HCT116 (cell line): ENCODE measurements at regions not wholly inside any gene's neighbourhood (a gene's known extent, or its start where the extent isn't known, plus 50 kb on each side); places are given as distances from the start of the nearest gene placed in this dataset.

Experiments used
- ATAC-seq: fragments of 200-7000 bp; cut with Tn5 transposase; 2 replicates; pipeline ENCODE4 v1.9.1; 2020; ENCODE audit warnings: mild to moderate bottlenecking, moderate library complexity
- BruUV-seq: library from RNA; stranded (reverse); fragments of 400-500 nt; replicated peaks from 2 replicates; lab custom pipeline; 2021; lab: Mats Ljungman, UMichigan
- CTCF ChIA-PET: fragments of 300-600 bp; sonication (Branson Sonifier 250); formaldehyde crosslinking; loops from one replicate; lab custom pipeline; 2021; ENCODE audit warnings: antibody characterized with exemption; lab: Charles Lee
- POLR2A ChIA-PET: fragments of 300-600, 350-600 bp; sonication (Branson Sonifier 250); formaldehyde crosslinking; loops from one replicate; lab custom pipeline; 2021; ENCODE audit warnings: antibody characterized with exemption; lab: Charles Lee
- RAD21 ChIA-PET, 2 experiments: fragments of 300-600 bp; sonication (Branson Sonifier 250); formaldehyde crosslinking; loops; one replicate each; lab custom pipeline; 2023; ENCODE audit warnings: low total read pairs in 2 of 2; ENCODE audit not compliant: uncharacterized antibody in 2 of 2, unreplicated experiment in 2 of 2, low non-redundant PET in 1 of 2; lab: Charles Lee
- DNase-seq: peaks from one replicate; pipeline ENCODE4 v3.0.0-alpha.2; 2010; ENCODE audit warnings: low read depth, low spot score
- H2AFZ ChIP-seq: fragments of 200-600 bp; shearing (Covaris generic), sonication (generic); 2 replicates; pipeline ENCODE4 v1.6.1; 2017; ENCODE audit warnings: low read depth, mixed run types, mixed read lengths, antibody characterized with exemption, low read length; ENCODE audit not compliant: poor library complexity, severe bottlenecking
- H3K27ac ChIP-seq: 2 replicates; pipeline ENCODE4 v1.5.1; 2012; ENCODE audit warnings: low read depth, low read length
- H3K27me3 ChIP-seq: fragments of 200-600 bp; sonication (generic); 2 replicates; pipeline ENCODE4 v1.6.1; 2016; ENCODE audit warnings: mixed run types, low read length, mixed read lengths; ENCODE audit not compliant: insufficient read depth
- H3K36me3 ChIP-seq, 2 experiments: fragments of 200-500 bp in 1 of 2; fragments of 200-600 bp in 1 of 2; sonication (Bioruptor generic) in 1 of 2; sonication (generic) in 1 of 2; 2 replicates each; pipeline versions ENCODE4 v1.5.1 to v1.6.1; 2014 to 2016; ENCODE audit warnings: low read length in 2 of 2, inconsistent platforms in 1 of 2, mixed read lengths in 1 of 2, mixed run types in 1 of 2; ENCODE audit not compliant: insufficient read depth in 2 of 2, control insufficient read depth in 1 of 2
- H3K4me1 ChIP-seq, 2 experiments: fragments of 200-600 bp in 1 of 2; sonication (generic) in 1 of 2; 2 replicates each; pipeline versions ENCODE4 v1.5.1 to v1.6.1; 2012 to 2017; ENCODE audit warnings: low read length in 2 of 2, inconsistent platforms in 1 of 2, mild to moderate bottlenecking in 1 of 2, mixed read lengths in 1 of 2, mixed run types in 1 of 2, moderate library complexity in 1 of 2; ENCODE audit not compliant: insufficient read depth in 2 of 2, control insufficient read depth in 1 of 2
- H3K4me2 ChIP-seq: fragments of 200-600 bp; sonication (generic); 2 replicates; pipeline ENCODE4 v1.6.1; 2017; ENCODE audit warnings: mixed run types, low read length, mixed read lengths
- H3K4me3 ChIP-seq, 2 experiments: fragments of 200-600 bp in 1 of 2; sonication (generic) in 1 of 2; replicated peaks in 1 of 2; 2 replicates each; pipeline ENCODE4 v1.5.1; 2011 to 2016; ENCODE audit warnings: low read length in 2 of 2, control low read depth in 1 of 2, low read depth in 1 of 2, mild to moderate bottlenecking in 1 of 2, mixed read lengths in 1 of 2, mixed run types in 1 of 2
- H3K79me2 ChIP-seq: fragments of 200-600 bp; sonication (generic); 2 replicates; pipeline ENCODE4 v1.6.1; 2017; ENCODE audit warnings: mild to moderate bottlenecking, mixed run types, low read length, moderate library complexity, mixed read lengths; ENCODE audit not compliant: insufficient read depth
- H3K9ac ChIP-seq: fragments of 200-600 bp; sonication (generic); 2 replicates; pipeline ENCODE4 v1.6.1; 2016; ENCODE audit warnings: low read length, mixed read lengths
- H3K9me2 ChIP-seq: fragments of 200-600 bp; sonication (generic), shearing (Covaris generic); 2 replicates; pipeline ENCODE4 v1.6.1; 2017; ENCODE audit warnings: mixed run types, mild to moderate bottlenecking, moderate library complexity; ENCODE audit not compliant: insufficient read depth
- H3K9me3 ChIP-seq, 2 experiments: fragments of 200-500 bp in 1 of 2; fragments of 200-600 bp in 1 of 2; sonication (Bioruptor generic) in 1 of 2; sonication (generic) in 1 of 2; 2 replicates each; pipeline ENCODE4 v1.6.1; 2014 to 2017; ENCODE audit warnings: low read length in 2 of 2, mixed read lengths in 2 of 2, inconsistent platforms in 1 of 2, low read depth in 1 of 2, mild to moderate bottlenecking in 1 of 2, mixed run types in 1 of 2, moderate library complexity in 1 of 2; ENCODE audit not compliant: control insufficient read depth in 1 of 2, insufficient read depth in 1 of 2
- H4K20me1 ChIP-seq: fragments of 200-600 bp; sonication (generic), shearing (Covaris generic); 2 replicates; pipeline ENCODE4 v1.6.1; 2017; ENCODE audit warnings: mixed run types, mild to moderate bottlenecking, moderate library complexity; ENCODE audit not compliant: insufficient read depth
- CBX3 ChIP-seq: IDR thresholded peaks from 2 replicates; pipeline ENCODE4 v1.6.1; 2012; ENCODE audit warnings: low read depth
- CEBPB ChIP-seq: IDR thresholded peaks from 2 replicates; pipeline ENCODE4 v1.6.1; 2012; ENCODE audit warnings: low read depth
- EGR1 ChIP-seq: IDR thresholded peaks from 2 replicates; pipeline ENCODE4 v1.6.1; 2012; ENCODE audit warnings: low read depth
- ELF1 ChIP-seq: IDR thresholded peaks from 2 replicates; pipeline ENCODE4 v1.6.1; 2012; ENCODE audit warnings: low read depth, borderline replicate concordance
- EZH2phosphoT487 ChIP-seq: fragments of 200-600 bp; IDR thresholded peaks from 2 replicates; pipeline ENCODE4 v1.6.1; 2018; ENCODE audit warnings: antibody characterized with exemption, borderline replicate concordance
- FOSL1 ChIP-seq: IDR thresholded peaks from 2 replicates; pipeline ENCODE4 v1.6.1; 2012; ENCODE audit warnings: low read depth
- POLR2A ChIP-seq: IDR thresholded peaks from 2 replicates; pipeline ENCODE4 v1.7.0; 2011; ENCODE audit warnings: borderline replicate concordance; ENCODE audit not compliant: insufficient read depth, insufficient read length; ENCODE audit errors: extremely low read depth
- POLR2AphosphoS5 ChIP-seq: IDR thresholded peaks from 2 replicates; pipeline ENCODE4 v1.6.1; 2011; ENCODE audit warnings: mild to moderate bottlenecking, low read depth, low read length, moderate library complexity
- RAD21 ChIP-seq: IDR thresholded peaks from 2 replicates; pipeline ENCODE4 v1.6.1; 2012; ENCODE audit warnings: low read depth, mild to moderate bottlenecking
- SIN3A ChIP-seq: IDR thresholded peaks from 2 replicates; pipeline ENCODE4 v1.6.1; 2012; ENCODE audit warnings: low read depth
- SRF ChIP-seq: IDR thresholded peaks from 2 replicates; pipeline ENCODE4 v1.6.1; 2012; ENCODE audit warnings: low read depth
- TCF7L2 ChIP-seq: IDR thresholded peaks from 2 replicates; pipeline ENCODE4 v1.7.0; 2011; ENCODE audit warnings: borderline replicate concordance, inconsistent platforms; ENCODE audit not compliant: insufficient read depth, insufficient read length; ENCODE audit errors: extremely low read depth
- YY1 ChIP-seq: IDR thresholded peaks from 2 replicates; pipeline ENCODE4 v1.6.1; 2011; ENCODE audit warnings: low read length, low read depth, moderate library complexity, mild to moderate bottlenecking; ENCODE audit not compliant: insufficient replicate concordance; ENCODE audit errors: extremely low read depth
- ZFX ChIP-seq: fragments of 450-650 bp; IDR thresholded peaks from 2 replicates; pipeline ENCODE4 v1.6.1; 2017
- intact Hi-C: fragments of 100-400 bp; cut with micrococcal nuclease; formaldehyde crosslinking; loops from 2 replicates; pipeline ENCODE4 v1.10.0; 2022
- TF ChIP-seq, protein P1 (sequence below), 3 experiments: fragments of 200-600 bp in 1 of 3; sonication (generic) in 1 of 3; IDR thresholded peaks in 2 of 3; conservative IDR thresholded peaks in 1 of 3; 2 replicates each; pipeline ENCODE4 v1.5.1; 2012 to 2017; ENCODE audit warnings: low read depth in 2 of 3, low read length in 2 of 3, antibody characterized with exemption in 1 of 3, borderline replicate concordance in 1 of 3, control low read depth in 1 of 3, mild to moderate bottlenecking in 1 of 3, mixed read lengths in 1 of 3, mixed run types in 1 of 3, moderate library complexity in 1 of 3; ENCODE audit not compliant: insufficient read depth in 1 of 3
- TF ChIP-seq, protein P2 (sequence below): IDR thresholded peaks from 2 replicates; pipeline ENCODE4 v1.6.1; 2011; ENCODE audit warnings: mild to moderate bottlenecking, low read length, moderate library complexity; ENCODE audit not compliant: insufficient replicate concordance; ENCODE audit errors: extremely low read depth
- TF ChIP-seq, protein P3 (sequence below): IDR thresholded peaks from 2 replicates; pipeline ENCODE4 v1.6.1; 2012

- H3K4me2 ChIP-seq, result no peak overlapping the region
Measured at GRCh38 chr11:92053216-92053615, 171.4 kb upstream of the FAT3 start.

More at GRCh38 chr11:92053216-92053615, 171.4 kb upstream of the FAT3 start:
- Histone ChIP-seq H3K36me3 (no peaks in the 10 kb centered on the region), H3K9me3 (peaks cover 0 to 14% of the 10 kb centered on the region in 2 experiments; a peak in 2 of 4 replicates), H3K4me3 (no peak overlapping the region), H3K79me2 (no peaks in the 10 kb centered on the region), H3K27ac (no peak overlapping the region), H3K9me2 (no peaks in the 10 kb centered on the region), H3K4me1 (no peaks in the 10 kb centered on the region), H2AFZ (no peak overlapping the region), H3K9ac (no peak overlapping the region), H4K20me1 (no peaks in the 10 kb centered on the region), H3K27me3 (no peaks in the 10 kb centered on the region)
- DNase-seq (no peak), ATAC-seq (no peak)
- TF ChIP-seq POLR2A (no peak), EGR1 (no peak), SIN3A (no peak), SRF (no peak), CEBPB (no peak), CBX3 (no peak), EZH2phosphoT487 (no peak), YY1 (no peak), ELF1 (no peak), RAD21 (no peak), TCF7L2 (no peak), ZFX (no peak), POLR2AphosphoS5 (no peak), FOSL1 (no peak)
- TF ChIP-seq, protein P1, sequence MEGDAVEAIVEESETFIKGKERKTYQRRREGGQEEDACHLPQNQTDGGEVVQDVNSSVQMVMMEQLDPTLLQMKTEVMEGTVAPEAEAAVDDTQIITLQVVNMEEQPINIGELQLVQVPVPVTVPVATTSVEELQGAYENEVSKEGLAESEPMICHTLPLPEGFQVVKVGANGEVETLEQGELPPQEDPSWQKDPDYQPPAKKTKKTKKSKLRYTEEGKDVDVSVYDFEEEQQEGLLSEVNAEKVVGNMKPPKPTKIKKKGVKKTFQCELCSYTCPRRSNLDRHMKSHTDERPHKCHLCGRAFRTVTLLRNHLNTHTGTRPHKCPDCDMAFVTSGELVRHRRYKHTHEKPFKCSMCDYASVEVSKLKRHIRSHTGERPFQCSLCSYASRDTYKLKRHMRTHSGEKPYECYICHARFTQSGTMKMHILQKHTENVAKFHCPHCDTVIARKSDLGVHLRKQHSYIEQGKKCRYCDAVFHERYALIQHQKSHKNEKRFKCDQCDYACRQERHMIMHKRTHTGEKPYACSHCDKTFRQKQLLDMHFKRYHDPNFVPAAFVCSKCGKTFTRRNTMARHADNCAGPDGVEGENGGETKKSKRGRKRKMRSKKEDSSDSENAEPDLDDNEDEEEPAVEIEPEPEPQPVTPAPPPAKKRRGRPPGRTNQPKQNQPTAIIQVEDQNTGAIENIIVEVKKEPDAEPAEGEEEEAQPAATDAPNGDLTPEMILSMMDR (IDR thresholded peaks at IDR 0.05 in 2 of 3, conservative IDR thresholded peaks at IDR 0.05 in 1 of 3; ENCODE audit: borderline replicate concordance in 1 of 3, insufficient read depth in 1 of 3, low read depth in 2 of 3, low read length in 2 of 3), result no peak
- TF ChIP-seq, protein P2, sequence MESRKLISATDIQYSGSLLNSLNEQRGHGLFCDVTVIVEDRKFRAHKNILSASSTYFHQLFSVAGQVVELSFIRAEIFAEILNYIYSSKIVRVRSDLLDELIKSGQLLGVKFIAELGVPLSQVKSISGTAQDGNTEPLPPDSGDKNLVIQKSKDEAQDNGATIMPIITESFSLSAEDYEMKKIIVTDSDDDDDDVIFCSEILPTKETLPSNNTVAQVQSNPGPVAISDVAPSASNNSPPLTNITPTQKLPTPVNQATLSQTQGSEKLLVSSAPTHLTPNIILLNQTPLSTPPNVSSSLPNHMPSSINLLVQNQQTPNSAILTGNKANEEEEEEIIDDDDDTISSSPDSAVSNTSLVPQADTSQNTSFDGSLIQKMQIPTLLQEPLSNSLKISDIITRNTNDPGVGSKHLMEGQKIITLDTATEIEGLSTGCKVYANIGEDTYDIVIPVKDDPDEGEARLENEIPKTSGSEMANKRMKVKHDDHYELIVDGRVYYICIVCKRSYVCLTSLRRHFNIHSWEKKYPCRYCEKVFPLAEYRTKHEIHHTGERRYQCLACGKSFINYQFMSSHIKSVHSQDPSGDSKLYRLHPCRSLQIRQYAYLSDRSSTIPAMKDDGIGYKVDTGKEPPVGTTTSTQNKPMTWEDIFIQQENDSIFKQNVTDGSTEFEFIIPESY, result no peak
- TF ChIP-seq, protein P3, sequence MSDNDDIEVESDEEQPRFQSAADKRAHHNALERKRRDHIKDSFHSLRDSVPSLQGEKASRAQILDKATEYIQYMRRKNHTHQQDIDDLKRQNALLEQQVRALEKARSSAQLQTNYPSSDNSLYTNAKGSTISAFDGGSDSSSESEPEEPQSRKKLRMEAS, result no peak
- ChIA-PET RAD21 (no interaction called here), CTCF (no interaction called here), POLR2A (no interaction called here)
- intact Hi-C loops, result no loop called here
- no TSS peak for BruUV-seq
